OCI-LY1 (cell line): ENCODE measurements at regions not wholly inside any gene's neighbourhood (a gene's known extent, or its start where the extent isn't known, plus 50 kb on each side); places are given as distances from the start of the nearest gene placed in this dataset.

Source experiments
- H2AFZ ChIP-seq: fragments of 200-600 bp; sonication (generic), shearing (Covaris generic); 2 replicates; pipeline ENCODE4 v1.6.0; 2014; ENCODE audit warnings: antibody characterized with exemption, mild to moderate bottlenecking, low read length
- H3F3A ChIP-seq: fragments of 200-600 bp; sonication (generic), shearing (Covaris generic); 2 replicates; pipeline ENCODE4 v1.6.0; 2014; ENCODE audit warnings: mild to moderate bottlenecking, antibody characterized with exemption, low read length, moderate library complexity; ENCODE audit not compliant: insufficient read depth
- H3K27ac ChIP-seq: fragments of 200-600 bp; sonication (generic); 2 replicates; pipeline ENCODE4 v1.5.1; 2014; ENCODE audit warnings: low read length, mixed run types, mild to moderate bottlenecking, low read depth; ENCODE audit not compliant: poor library complexity, severe bottlenecking
- H3K27me3 ChIP-seq: fragments of 200-600 bp; sonication (generic); 2 replicates; pipeline ENCODE4 v1.6.0; 2014; ENCODE audit warnings: antibody characterized with exemption, mild to moderate bottlenecking, low read length, moderate library complexity; ENCODE audit not compliant: insufficient read depth
- H3K36me3 ChIP-seq: fragments of 200-600 bp; sonication (generic); 2 replicates; pipeline ENCODE4 v1.6.1; 2014; ENCODE audit warnings: mild to moderate bottlenecking, antibody characterized with exemption, low read length, moderate library complexity, mixed read lengths; ENCODE audit not compliant: insufficient read depth
- H3K4me1 ChIP-seq: fragments of 200-600 bp; sonication (generic); 2 replicates; pipeline ENCODE4 v1.5.1; 2014; ENCODE audit warnings: mild to moderate bottlenecking, low read length, moderate library complexity; ENCODE audit not compliant: insufficient read depth, severe bottlenecking
- H3K4me2 ChIP-seq: fragments of 200-600 bp; sonication (generic), shearing (Covaris generic); 2 replicates; pipeline ENCODE4 v1.6.1; 2014; ENCODE audit warnings: low read length
- H3K4me3 ChIP-seq: fragments of 200-600 bp; sonication (generic); 2 replicates; pipeline ENCODE4 v1.5.1; 2014; ENCODE audit warnings: low read length, low read depth, mild to moderate bottlenecking, mixed read lengths; ENCODE audit not compliant: poor library complexity, severe bottlenecking
- H3K79me2 ChIP-seq: fragments of 200-600 bp; shearing (Covaris generic); 2 replicates; pipeline ENCODE4 v1.6.1; 2016; ENCODE audit warnings: mixed run types, low read length, mixed read lengths; ENCODE audit not compliant: insufficient read depth
- H3K9ac ChIP-seq: fragments of 200-600 bp; sonication (generic), shearing (Covaris generic); 2 replicates; pipeline ENCODE4 v1.6.1; 2014; ENCODE audit warnings: mild to moderate bottlenecking, low read length, mixed read lengths
- H3K9me2 ChIP-seq: fragments of 200-600 bp; sonication (generic), shearing (Covaris generic); 2 replicates; pipeline ENCODE4 v1.6.1; 2014; ENCODE audit warnings: low read depth, mild to moderate bottlenecking, low read length, mixed read lengths
- H3K9me3 ChIP-seq: fragments of 200-600 bp; shearing (Covaris generic); 2 replicates; pipeline ENCODE4 v1.6.1; 2014; ENCODE audit warnings: low read length, mixed read lengths
- H4K20me1 ChIP-seq: fragments of 200-600 bp; sonication (generic), shearing (Covaris generic); 2 replicates; pipeline ENCODE4 v1.6.0; 2016; ENCODE audit warnings: mild to moderate bottlenecking, low read length; ENCODE audit not compliant: insufficient read depth
- CTCF ChIP-seq: fragments of 200-600 bp; sonication (generic), shearing (Covaris generic); IDR thresholded peaks from 2 replicates; pipeline ENCODE4 v1.5.1; 2017; ENCODE audit warnings: mild to moderate bottlenecking, antibody characterized with exemption, low read length, moderate library complexity, mixed read lengths
- EZH2 ChIP-seq: fragments of 200-600 bp; sonication (generic), shearing (Covaris generic); IDR thresholded peaks from 2 replicates; pipeline ENCODE4 v1.8.0; 2017; ENCODE audit warnings: borderline replicate concordance, mixed run types, mild to moderate bottlenecking, antibody characterized with exemption, low read length, moderate library complexity, mixed read lengths

- Histone ChIP-seq H3K4me2 (no peak overlapping the region), H3K27me3 (no peaks in the 10 kb centered on the region), H4K20me1 (no peaks in the 10 kb centered on the region), H3K9ac (no peak overlapping the region), H3K27ac (no peak overlapping the region), H3K9me2 (no peaks in the 10 kb centered on the region), H3K9me3 (no peaks in the 10 kb centered on the region), H3K4me3 (no peak overlapping the region), H3K79me2 (no peaks in the 10 kb centered on the region), H3F3A (no peaks in the 10 kb centered on the region), H3K4me1 (no peaks in the 10 kb centered on the region), H3K36me3 (no peaks in the 10 kb centered on the region), H2AFZ (no peak overlapping the region)
- TF ChIP-seq CTCF (no peak), EZH2 (no peak)
Observed at GRCh38 chr13:79621902-79622301, 140.9 kb downstream of the NDFIP2 start.

GRCh38 chr13:79621449-79621848, 140.5 kb downstream of the NDFIP2 start:
- H3K4me1 ChIP-seq: no peaks in the 10 kb centered on the region
- no peaks in the 10 kb centered on the region for H3K79me2 ChIP-seq
- H3F3A ChIP-seq: no peaks in the 10 kb centered on the region
- no peaks in the 10 kb centered on the region for H3K9me3 ChIP-seq
- H3K4me3 ChIP-seq: no peak overlapping the region
- no peaks in the 10 kb centered on the region for H3K27me3 ChIP-seq
- H3K36me3 ChIP-seq: no peaks in the 10 kb centered on the region
- no peak for TF ChIP-seq CTCF
- no peak for TF ChIP-seq EZH2
- no peak overlapping the region for H3K9ac ChIP-seq
- no peak overlapping the region for H3K4me2 ChIP-seq
- H3K9me2 ChIP-seq: no peaks in the 10 kb centered on the region
- H3K27ac ChIP-seq: no peak overlapping the region
- no peaks in the 10 kb centered on the region for H4K20me1 ChIP-seq
- no peak overlapping the region for H2AFZ ChIP-seq

- Histone ChIP-seq H3F3A (no peaks in the 10 kb centered on the region), H3K4me1 (no peaks in the 10 kb centered on the region)
Observed at GRCh38 chr13:79614250-79614918, 133.4 kb downstream of the NDFIP2 start.

More at GRCh38 chr13:79614250-79614918, 133.4 kb downstream of the NDFIP2 start:
- no peak for TF ChIP-seq CTCF
- no peak for TF ChIP-seq EZH2
- Histone ChIP-seq H3K9ac (no peak overlapping the region), H3K9me3 (no peaks in the 10 kb centered on the region), H3K4me3 (no peak overlapping the region), H3K4me2 (no peak overlapping the region), H3K36me3 (no peaks in the 10 kb centered on the region), H3K27me3 (no peaks in the 10 kb centered on the region), H4K20me1 (no peaks in the 10 kb centered on the region), H3K9me2 (no peaks in the 10 kb centered on the region), H2AFZ (no peak overlapping the region), H3K79me2 (no peaks in the 10 kb centered on the region), H3K27ac (no peak overlapping the region)
